ENCODE measurements at regions not wholly inside any gene's neighbourhood (a gene's known extent, or its start where the extent isn't known, plus 50 kb on each side); places are given as distances from the start of the nearest gene placed in this dataset.

GRCh38 chr14:106846218-106846617, 1319.8 kb downstream of the TMEM121 start:
- ChIA-PET POLR2A (interaction anchor here (0.8 to 4.4 kb wide), 3 partner anchors 15 to 306 kb away, joined by 4 to 41 read pairs (median 5); no protein-coding TSS in a partner anchor), CTCF (interaction anchor here (5.4 to 17.8 kb wide), 2 partner anchors 15 to 29 kb away, joined by 35 to 398 read pairs; no protein-coding TSS in a partner anchor)
- H3K27me3 Mint-ChIP-seq, result no peaks in the 10 kb centered on the region
- no peaks in the 10 kb centered on the region for H3K9me3 Mint-ChIP-seq
- ATAC-seq (ENCODE audit: low read depth), result no peak
- peaks cover 9% of the 10 kb centered on the region for H3K36me3 Mint-ChIP-seq (ENCODE audit: low read depth)
- H3K4me3 Mint-ChIP-seq, result peak overlapping the region; percentile 96
- H3K4me1 Mint-ChIP-seq, result peaks cover 81% of the 10 kb centered on the region
- no peak for DNase-seq
- TF ChIP-seq CTCF (IDR thresholded peaks at IDR 0.05), result no peak
- intact Hi-C loops (cut with micrococcal nuclease), result no loop called here
- peak overlapping the region; percentile 97 for H3K27ac Mint-ChIP-seq

- Mint-ChIP-seq H3K36me3 (ENCODE audit: low read depth) (peaks cover 11% of the 10 kb centered on the region), H3K4me1 (peaks cover 90% of the 10 kb centered on the region), H3K9me3 (no peaks in the 10 kb centered on the region), H3K27ac (peak overlapping the region; percentile 97), H3K4me3 (peak overlapping the region; percentile 3), H3K27me3 (no peaks in the 10 kb centered on the region)
- intact Hi-C loops (cut with micrococcal nuclease), result loop anchor here (1.0 kb wide), 2 partner anchors 8 to 24 kb away; no protein-coding TSS in a partner anchor
- no peak for DNase-seq
- POLR2A ChIA-PET, result interaction anchor here (0.7 to 4.4 kb wide), 4 partner anchors 9 to 25 kb away, joined by 3 to 41 read pairs (median 4); no protein-coding TSS in a partner anchor
- CTCF ChIA-PET, result interaction anchor here (0.8 to 17.8 kb wide), 8 partner anchors 8 to 45 kb away, joined by 3 to 398 read pairs (median 6); no protein-coding TSS in a partner anchor
- TF ChIP-seq CTCF (IDR thresholded peaks at IDR 0.05), result no peak
- ATAC-seq (ENCODE audit: low read depth), result peak; percentile 22
Observed at GRCh38 chr14:106848330-106849121, 1322.1 kb downstream of the TMEM121 start.

GRCh38 chr14:106850913-106851825, 1324.8 kb downstream of the TMEM121 start:
- POLR2A ChIA-PET, result interaction anchor here (1.6 kb wide), 1 partner anchor 22 kb away, joined by 8 read pairs; no protein-coding TSS in a partner anchor
- ATAC-seq (ENCODE audit: low read depth) (peak; percentile 78), DNase-seq (peak; percentile 44)
- Mint-ChIP-seq H3K27me3 (no peaks in the 10 kb centered on the region), H3K4me1 (peaks cover 78% of the 10 kb centered on the region), H3K4me3 (peak overlapping the region; percentile 90), H3K27ac (peak overlapping the region; percentile 97), H3K9me3 (no peaks in the 10 kb centered on the region), H3K36me3 (ENCODE audit: low read depth) (peaks cover 2% of the 10 kb centered on the region)
- CTCF ChIA-PET, result interaction anchor here (1.0 to 17.8 kb wide), 5 partner anchors 9 to 61 kb away, joined by 3 to 398 read pairs (median 11); no protein-coding TSS in a partner anchor
- intact Hi-C loops (cut with micrococcal nuclease), result loop anchor here (1.0 kb wide), 1 partner anchor 8 kb away; no protein-coding TSS in a partner anchor
- TF ChIP-seq CTCF (IDR thresholded peaks at IDR 0.05), result no peak

GRCh38 chr14:106872611-106873446, 1346.4 kb downstream of the TMEM121 start:
- ATAC-seq (ENCODE audit: low read depth) (peak; percentile 83), DNase-seq (peak; percentile 89)
- ChIA-PET POLR2A (interaction anchor here (0.6 to 4.1 kb wide), 7 partner anchors 16 to 100 kb away, joined by 3 to 41 read pairs (median 8); no protein-coding TSS in a partner anchor), CTCF (interaction anchor here (0.8 to 7.3 kb wide), 24 partner anchors 8 to 236 kb away, joined by 3 to 398 read pairs (median 7); no protein-coding TSS in a partner anchor)
- TF ChIP-seq CTCF (IDR thresholded peaks at IDR 0.05), result peak; percentile 86
- H3K36me3 Mint-ChIP-seq (ENCODE audit: low read depth), result no peaks in the 10 kb centered on the region
- intact Hi-C loops (cut with micrococcal nuclease), result loop anchor here (1.0 kb wide), 4 partner anchors 25 to 83 kb away; no protein-coding TSS in a partner anchor
- H3K4me1 Mint-ChIP-seq, result peaks cover 42% of the 10 kb centered on the region
- peaks cover 12% of the 10 kb centered on the region for H3K27me3 Mint-ChIP-seq
- no peaks in the 10 kb centered on the region for H3K9me3 Mint-ChIP-seq
- H3K27ac Mint-ChIP-seq, result peak overlapping the region; percentile 21
- peak overlapping the region; percentile 59 for H3K4me3 Mint-ChIP-seq
